HuH-7.5 (cell line): ENCODE measurements at regions not wholly inside any gene's neighbourhood (a gene's known extent, or its start where the extent isn't known, plus 50 kb on each side); places are given as distances from the start of the nearest gene placed in this dataset.

ENCODE experiments used
- DNase-seq: peaks from one replicate; pipeline ENCODE4 v3.0.0; 2011; ENCODE audit warnings: low spot score

GRCh38 chr5:57551251-57551650, 68.6 kb upstream of the ACTBL2 start:
- DNase-seq: no peak

GRCh38 chr5:57550132-57550531, 67.5 kb upstream of the ACTBL2 start:
- no peak for DNase-seq

GRCh38 chr5:57549566-57549965, 67.0 kb upstream of the ACTBL2 start:
- no peak for DNase-seq

DNA sequence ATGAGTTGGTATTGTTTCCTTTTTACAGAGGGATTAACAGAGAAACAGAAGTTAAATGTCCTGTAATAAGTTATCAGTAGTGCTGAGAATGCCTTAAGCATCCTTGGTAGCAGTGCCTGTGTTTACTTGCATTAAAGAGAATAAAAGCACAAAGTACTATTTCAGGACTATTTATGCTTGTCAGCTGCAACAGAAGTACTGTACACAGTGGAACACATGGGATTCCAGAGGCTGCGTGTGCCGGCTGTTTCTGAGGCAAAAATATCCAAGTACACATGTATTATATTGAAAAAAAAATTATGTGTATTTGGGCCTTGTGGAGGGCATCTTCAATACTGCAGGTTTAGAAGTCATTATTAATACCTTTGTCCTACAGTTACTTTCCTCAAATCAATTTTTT, 58.2 kb upstream of the ACTBL2 start:
- DNase-seq: no peak

DNA sequence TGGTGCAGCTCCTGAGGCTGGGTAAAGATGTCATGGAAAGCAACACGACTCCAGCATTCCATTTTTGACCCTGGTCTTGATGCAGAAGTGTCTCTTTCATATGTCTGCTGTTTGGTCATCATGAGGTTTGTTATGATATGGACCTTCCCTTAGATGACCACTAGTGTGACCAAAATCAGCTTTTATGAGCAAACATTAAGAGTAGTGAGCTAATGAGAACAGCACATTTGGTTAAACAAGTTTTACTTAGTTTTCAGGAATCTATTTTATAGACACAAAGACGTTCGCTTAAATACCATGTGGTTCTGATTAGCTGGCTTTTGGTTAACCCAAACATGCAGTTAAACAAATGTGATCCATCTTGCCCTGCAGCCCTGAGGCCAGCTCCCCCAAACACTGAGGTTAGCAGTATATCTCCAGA, 56.7 kb upstream of the ACTBL2 start:
- no peak for DNase-seq

- DNase-seq: no peak
Measured at GRCh38 chr5:57538341-57538955, 55.8 kb upstream of the ACTBL2 start.

DNA sequence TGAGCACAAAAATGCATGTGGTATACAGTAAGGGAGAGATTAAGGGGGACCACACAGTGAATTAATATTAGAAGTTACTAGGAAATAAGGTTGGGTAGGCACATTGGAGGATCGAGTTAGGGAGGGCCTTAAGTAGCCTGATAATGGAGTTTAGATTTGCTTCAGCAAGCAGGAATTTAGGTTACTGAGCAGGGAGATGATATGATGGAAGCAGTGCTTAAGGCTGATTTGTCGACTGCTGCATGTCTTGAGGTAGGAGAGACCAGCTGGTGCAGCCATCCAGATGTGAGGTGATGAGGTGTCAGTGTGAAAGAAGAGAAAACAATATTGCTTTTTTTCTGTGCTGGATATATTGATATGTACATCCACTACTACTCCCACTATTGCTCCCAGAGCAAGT, 55.2 kb upstream of the ACTBL2 start:
- DNase-seq: no peak

DNA sequence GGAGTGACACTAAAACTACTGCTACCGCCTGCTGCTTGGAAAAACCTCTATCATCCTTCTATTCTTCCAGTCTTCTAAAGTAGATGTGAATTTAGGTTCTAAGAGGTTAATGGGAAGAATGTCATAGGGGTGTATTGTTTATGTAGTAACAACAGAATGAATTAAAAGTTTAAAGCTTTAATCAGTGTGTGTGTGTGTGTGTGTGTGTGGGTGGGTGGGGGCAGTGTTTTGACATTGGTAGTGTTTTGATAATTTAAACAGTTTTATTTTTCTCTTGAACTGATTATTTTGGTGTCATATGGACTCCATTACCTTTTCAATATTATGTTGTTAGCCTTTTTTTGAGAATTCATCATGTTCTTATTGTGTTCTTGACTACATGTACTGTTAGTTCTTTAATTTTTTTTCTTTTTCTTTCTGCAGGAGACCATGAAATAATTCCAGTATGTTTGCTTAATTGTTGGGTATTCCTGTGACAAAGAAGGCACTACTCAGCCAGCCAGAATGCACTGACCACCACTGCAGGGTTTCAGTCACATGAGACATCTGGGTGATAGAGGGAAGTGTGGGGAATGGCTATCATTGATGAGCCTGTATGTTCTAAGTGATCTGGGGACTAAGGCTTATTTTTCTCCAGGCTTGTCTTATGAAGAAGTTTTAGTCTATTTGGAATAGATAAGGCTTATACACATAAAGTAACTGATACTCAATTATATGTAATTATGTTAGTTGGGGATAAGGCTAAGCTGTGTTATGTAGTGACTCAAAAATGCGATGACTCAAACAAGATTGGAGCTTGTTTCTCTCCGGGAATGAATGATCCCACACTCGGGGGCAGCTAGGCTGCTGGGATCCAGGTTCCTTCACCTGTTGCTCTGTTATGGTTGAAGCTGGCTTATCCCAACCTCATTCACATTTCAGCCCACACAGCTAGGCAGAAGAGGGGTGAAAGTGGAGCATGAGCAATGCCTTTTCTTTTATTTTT, 50.2 kb upstream of the ACTBL2 start:
- no peak for DNase-seq
